Epithelial cell of esophagus (primary cell): ENCODE measurements at regions not wholly inside any gene's neighbourhood (a gene's known extent, or its start where the extent isn't known, plus 50 kb on each side); places are given as distances from the start of the nearest gene placed in this dataset.

Experiments used
- DNase-seq: peaks from one replicate; pipeline ENCODE4 v3.0.0; 2010; ENCODE audit warnings: low read depth
- H3K4me3 ChIP-seq: 2 replicates; pipeline ENCODE4 v1.5.1; 2011; ENCODE audit warnings: mild to moderate bottlenecking, low read length, control low read depth
- TF ChIP-seq, protein P1 (sequence below): IDR thresholded peaks from 2 replicates; pipeline ENCODE4 v1.5.1; 2011; ENCODE audit warnings: low read depth, mild to moderate bottlenecking, low read length, control low read depth, inconsistent platforms; ENCODE audit not compliant: insufficient read depth; ENCODE audit errors: missing control alignments

DNA sequence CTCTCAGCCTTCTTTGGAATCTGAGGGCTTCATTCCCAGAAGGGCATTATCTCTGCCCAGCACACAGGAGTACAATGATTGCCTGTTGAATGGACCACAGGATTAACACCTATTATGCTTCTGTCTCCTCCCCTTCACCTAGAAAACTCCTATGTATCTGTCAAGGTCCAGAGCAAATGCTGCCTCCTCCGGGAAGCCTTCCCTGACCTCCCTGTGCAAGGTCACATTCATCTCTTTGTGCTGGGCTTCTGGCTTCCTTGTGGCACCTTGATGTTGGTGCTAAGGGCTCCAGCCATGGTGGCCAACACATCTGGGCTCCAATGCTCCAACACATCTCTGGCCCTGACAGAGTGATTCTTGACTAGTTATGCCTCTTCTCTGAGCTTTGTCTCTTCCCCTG lies 49.9 kb upstream of the ATP2B2 start:
- TF ChIP-seq, protein P1, sequence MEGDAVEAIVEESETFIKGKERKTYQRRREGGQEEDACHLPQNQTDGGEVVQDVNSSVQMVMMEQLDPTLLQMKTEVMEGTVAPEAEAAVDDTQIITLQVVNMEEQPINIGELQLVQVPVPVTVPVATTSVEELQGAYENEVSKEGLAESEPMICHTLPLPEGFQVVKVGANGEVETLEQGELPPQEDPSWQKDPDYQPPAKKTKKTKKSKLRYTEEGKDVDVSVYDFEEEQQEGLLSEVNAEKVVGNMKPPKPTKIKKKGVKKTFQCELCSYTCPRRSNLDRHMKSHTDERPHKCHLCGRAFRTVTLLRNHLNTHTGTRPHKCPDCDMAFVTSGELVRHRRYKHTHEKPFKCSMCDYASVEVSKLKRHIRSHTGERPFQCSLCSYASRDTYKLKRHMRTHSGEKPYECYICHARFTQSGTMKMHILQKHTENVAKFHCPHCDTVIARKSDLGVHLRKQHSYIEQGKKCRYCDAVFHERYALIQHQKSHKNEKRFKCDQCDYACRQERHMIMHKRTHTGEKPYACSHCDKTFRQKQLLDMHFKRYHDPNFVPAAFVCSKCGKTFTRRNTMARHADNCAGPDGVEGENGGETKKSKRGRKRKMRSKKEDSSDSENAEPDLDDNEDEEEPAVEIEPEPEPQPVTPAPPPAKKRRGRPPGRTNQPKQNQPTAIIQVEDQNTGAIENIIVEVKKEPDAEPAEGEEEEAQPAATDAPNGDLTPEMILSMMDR: no peak
- H3K4me3 ChIP-seq: no peak overlapping the region
- no peak for DNase-seq

DNA sequence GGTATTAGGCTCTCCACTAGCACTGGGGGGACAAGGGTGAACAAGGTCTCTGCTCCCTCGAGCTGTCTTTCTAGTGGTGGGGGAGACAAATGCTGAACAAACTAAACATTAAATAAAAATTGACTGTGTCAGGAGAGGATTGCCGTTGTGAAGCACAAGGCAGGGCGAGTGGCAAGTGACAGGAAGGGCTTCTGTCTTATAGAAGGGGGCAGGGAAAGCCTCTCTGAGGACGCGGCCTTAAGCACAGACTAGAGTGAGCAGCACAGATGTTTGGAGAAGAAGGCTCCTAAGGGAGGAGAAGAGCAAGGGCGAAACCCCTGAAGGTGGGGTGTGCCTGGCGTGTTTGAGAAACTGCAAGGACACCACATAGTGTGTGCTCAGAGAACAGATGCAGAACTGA lies 50.9 kb upstream of the ATP2B2 start:
- H3K4me3 ChIP-seq: no peak overlapping the region
- TF ChIP-seq, protein P1: no peak
- no peak for DNase-seq

DNA sequence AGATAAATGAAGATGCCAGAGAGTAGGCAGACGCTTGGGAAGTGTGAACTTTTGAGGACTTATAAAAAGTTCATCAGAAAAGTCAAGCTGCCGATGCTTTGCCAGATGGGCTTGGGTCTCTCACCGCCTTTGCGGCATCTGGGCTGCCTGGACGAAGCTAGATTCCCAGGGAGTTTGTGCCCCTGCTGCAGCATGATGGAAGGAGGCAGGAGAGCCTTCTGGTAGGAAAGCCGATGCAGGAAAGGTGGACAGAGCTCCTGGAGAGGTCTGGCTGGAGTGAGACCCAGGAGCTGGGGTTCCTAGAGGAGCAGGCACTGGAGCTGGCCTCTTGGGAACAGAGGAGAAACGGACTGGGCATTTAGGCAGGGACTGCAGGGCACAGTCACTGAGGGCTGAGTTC lies 51.9 kb upstream of the ATP2B2 start:
- H3K4me3 ChIP-seq: no peak overlapping the region
- TF ChIP-seq, protein P1: no peak
- no peak for DNase-seq

DNA sequence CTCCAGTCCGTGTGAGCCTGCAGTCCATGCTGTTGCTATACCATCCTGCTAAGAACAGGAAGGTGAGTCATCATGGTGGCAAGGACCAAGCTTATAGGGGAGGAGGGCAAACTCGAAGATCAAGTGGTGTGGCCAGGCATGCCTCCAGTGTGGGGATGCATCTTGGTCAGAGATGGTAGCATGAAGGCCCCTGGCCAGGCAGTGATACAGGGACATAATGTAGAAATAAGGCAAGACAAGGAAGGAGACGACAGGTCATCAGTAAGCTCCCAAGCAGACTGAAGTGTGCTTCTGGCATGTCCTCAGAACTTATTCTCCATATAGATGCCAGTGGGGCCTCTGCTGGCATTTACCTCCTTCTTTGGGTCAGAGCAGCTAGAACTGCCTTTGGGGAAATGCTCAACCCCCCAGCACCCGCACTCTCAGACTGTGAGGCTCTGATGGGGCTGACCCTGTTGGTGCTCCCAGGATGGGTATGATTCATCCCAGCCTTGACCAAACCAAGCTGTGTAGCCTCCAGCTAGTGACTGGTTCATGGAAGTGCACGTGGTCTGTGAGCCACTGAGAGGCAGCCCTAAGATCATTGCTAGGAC lies 52.5 kb upstream of the ATP2B2 start:
- peak; percentile 62 for DNase-seq
- H3K4me3 ChIP-seq: no peak overlapping the region
- TF ChIP-seq, protein P1: no peak

- TF ChIP-seq, protein P1: no peak
- no peak for DNase-seq
- H3K4me3 ChIP-seq: no peak overlapping the region
These were observed 53.4 kb upstream of the ATP2B2 start for GRCh38 chr3:10558736-10559135.

GRCh38 chr3:10560060-10560861 lies 54.9 kb upstream of the ATP2B2 start:
- TF ChIP-seq, protein P1: no peak
- H3K4me3 ChIP-seq: no peak overlapping the region
- no peak for DNase-seq
